NCI-H2107 treated with DMSO at 0.1 percent for 48 hours (cell line): ENCODE measurements at regions not wholly inside any gene's neighbourhood (a gene's known extent, or its start where the extent isn't known, plus 50 kb on each side); places are given as distances from the start of the nearest gene placed in this dataset.
"Not testable (repeated sequence)": the region's sequence is repeated elsewhere in the genome, so short reads cannot be mapped to it uniquely, and the experiment has no call there.

ENCODE experiments used
- DNase-seq: peaks from one replicate; lab custom pipeline; 2025; ENCODE audit not compliant: unreplicated experiment; lab: John Stamatoyannopoulos, UW

DNA sequence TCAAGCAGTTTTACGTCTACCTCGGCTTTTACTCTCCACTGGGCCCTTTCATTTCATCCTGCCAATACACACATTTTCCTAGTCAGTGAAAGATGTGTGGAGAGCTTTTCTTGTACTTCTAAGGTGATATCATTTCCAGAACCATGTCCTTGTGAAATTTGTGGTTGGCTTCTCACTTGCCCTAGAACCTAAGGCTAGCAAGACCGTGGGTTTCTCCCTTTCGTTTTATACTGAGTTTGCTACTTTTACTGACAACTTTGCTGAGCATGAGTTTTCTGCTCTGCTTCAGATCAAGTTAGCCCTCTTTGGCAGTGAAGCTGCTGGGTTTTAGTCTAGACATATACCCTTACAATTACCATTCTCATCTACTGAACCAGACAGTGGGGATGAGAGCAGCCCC is 95.7 kb upstream of the FRMPD4 start:
- no peak for DNase-seq

- DNase-seq: no peak
Measured at GRCh38 chrX:12052109-12052508, 86.2 kb upstream of the FRMPD4 start.

DNA sequence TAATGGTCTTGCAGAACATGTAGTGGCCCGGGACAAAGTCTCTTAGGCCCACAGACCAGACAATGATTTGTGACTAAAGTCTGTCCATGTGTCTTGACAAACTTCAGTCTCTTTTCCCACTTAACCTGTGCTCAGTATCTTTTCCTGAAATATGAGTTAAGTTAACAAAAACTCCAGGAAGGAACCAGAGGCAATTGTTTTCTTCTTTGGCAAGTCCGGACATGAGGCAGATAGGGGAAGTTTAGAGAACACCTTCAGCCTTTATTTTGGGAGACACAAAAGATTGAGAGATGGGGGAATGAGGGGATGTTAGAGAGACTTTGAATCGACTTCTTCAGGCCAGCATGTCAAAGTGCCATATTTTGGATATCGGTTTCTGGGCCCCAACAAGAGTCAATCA is 80.2 kb upstream of the FRMPD4 start:
- DNase-seq: no peak

DNA sequence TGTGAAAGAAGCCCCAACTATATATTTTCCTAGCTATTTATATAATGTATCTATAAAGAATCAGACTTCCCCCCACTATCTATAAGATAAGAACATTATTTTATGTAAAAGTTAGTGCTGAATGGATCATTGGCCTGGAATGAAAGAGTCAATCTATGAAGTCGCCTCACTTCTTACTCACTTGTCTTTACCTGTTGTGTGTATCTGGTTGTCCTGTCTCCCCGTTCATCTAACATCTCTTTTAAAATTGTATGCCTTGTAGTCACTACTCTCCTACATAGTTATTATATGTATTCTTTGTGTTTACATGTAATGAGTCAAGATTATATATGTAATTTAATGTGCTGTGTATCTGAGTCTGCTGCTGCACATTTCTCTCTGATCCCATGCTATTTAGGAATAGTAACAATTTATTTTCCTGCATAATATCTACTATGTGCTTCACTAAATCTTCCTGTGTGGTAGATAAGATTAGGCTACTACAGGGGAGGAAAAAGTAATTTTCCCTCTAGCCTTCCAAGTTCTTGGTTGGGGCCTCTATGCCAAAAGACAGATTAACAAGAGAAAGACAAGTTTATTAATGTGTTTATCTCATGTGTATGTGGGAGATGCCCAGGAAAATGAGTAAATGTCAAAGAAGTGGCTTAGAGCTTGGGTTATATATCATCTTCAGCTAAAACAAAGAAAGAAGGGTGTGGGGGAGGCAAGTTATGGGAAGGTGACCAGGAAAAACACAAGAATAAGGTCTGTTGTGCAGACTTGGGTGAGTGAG is 77.6 kb upstream of the FRMPD4 start:
- no peak for DNase-seq

DNA sequence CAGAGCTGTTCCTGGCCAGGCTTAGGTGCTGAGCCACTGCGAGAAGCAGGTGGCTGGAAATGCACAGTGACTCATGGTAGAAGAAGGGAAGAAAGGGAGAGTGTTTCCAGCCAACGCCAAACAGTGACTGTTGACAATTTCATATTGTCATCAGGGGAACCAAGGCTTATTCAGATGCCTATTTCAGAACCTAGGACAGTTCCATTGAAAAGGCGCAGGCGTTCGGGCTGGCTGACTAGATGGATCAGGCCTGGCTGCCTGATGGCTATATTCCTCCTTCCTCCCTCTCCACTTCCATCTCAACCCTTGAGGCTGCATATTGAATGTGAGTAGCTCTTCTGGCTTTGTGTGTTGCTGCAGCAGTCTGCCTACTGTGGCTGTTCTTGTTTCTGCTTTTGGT is 73.0 kb upstream of the FRMPD4 start:
- DNase-seq: no peak

DNA sequence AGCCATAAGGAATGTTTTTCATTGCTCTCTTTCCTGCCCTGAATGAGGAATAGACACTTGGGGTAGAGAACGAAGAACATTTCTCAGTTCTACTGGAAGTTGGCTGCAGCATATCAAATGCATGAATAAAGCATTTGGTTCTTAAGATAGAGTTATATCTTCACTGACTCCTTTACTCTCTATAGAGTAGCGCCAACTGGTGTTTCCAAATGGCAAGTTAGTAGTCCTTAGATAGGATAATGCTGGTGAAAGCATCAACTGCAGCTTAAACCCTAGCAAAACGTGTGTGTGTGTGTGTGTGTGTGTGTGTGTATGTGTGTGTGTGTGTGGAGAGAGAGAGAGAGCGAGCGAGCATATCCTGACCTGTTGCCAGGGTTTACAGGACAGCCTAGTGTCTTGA is 62.2 kb upstream of the FRMPD4 start:
- no peak for DNase-seq

DNA sequence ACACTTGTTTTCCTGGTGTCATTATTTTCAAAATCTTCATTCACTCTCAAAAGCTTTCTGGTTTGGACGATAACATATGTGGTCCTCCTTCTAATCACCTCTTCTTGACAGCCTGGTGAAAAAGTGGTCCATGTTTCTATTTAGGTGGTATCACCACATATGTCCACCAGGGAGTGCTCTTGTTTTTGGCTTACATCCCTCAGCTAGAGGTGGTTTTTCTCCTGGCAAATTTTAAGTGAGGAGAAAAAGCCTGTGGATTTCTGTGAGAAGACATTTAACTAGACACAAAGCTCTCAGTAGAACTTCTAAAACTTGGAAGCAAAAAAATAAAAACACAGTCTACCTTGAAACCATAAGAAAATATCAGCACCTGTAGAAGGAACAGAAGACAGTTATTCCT is 58.0 kb upstream of the FRMPD4 start:
- peak; percentile 0 for DNase-seq

- not testable (repeated sequence) for DNase-seq
Measured at GRCh38 chrX:12082959-12083358, 55.3 kb upstream of the FRMPD4 start.
